Peyer's patch (tissue), 4 donors: ENCODE measurements at regions not wholly inside any gene's neighbourhood (a gene's known extent, or its start where the extent isn't known, plus 50 kb on each side); places are given as distances from the start of the nearest gene placed in this dataset.

Experiments
- CTCF ChIP-seq, 6 experiments: fragments of 450-650 bp in 4 of 6; fragments of 200-600 bp in 2 of 6; sonication (generic) in 1 of 6; IDR thresholded peaks; one replicate each; pipeline ENCODE4 v1.5.1; 2017 to 2019; ENCODE audit warnings: antibody characterized with exemption in 6 of 6, mild to moderate bottlenecking in 3 of 6, moderate library complexity in 1 of 6
- POLR2A ChIP-seq, 2 donors: fragments of 450-650 bp; IDR thresholded peaks; one replicate each; pipeline ENCODE4 v1.5.1; 2017; ENCODE audit warnings: antibody characterized with exemption in 2 of 2, mild to moderate bottlenecking in 2 of 2, moderate library complexity in 2 of 2

- TF ChIP-seq POLR2A (IDR thresholded peaks at IDR 0.05) (no peak), CTCF (IDR thresholded peaks at IDR 0.05) (no peak)
Measured at GRCh38 chr4:111215755-111216154, 592.9 kb upstream of the PITX2 start.
